ENCODE measurements at regions not wholly inside any gene's neighbourhood (a gene's known extent, or its start where the extent isn't known, plus 50 kb on each side); places are given as distances from the start of the nearest gene placed in this dataset.

DNA sequence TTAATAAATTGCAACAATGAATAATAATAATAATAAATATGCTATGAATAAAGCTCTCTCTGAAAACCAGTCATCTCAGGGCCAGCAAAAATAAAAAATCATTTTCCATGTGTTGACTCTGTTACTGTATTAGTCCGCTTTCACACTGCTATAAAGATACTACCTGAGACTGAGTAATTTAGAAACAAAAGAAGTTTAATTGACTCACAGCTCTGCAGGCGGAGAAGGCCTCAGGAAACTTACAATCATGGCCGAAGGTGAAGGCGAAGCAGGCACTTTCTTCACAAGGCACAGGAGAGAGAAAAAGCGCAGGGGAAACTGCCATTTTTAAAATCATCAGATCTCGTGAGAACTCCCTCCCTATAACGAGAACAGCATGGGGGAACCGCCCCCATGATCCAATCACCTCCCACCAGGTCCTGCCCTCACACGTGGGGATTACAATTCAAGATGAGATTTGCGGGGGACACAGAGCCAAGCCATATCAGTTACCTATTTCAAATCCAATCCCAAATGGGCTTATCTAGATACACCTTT, 224.1 kb downstream of the IGSF11 start:
- TF ChIP-seq, protein P1, sequence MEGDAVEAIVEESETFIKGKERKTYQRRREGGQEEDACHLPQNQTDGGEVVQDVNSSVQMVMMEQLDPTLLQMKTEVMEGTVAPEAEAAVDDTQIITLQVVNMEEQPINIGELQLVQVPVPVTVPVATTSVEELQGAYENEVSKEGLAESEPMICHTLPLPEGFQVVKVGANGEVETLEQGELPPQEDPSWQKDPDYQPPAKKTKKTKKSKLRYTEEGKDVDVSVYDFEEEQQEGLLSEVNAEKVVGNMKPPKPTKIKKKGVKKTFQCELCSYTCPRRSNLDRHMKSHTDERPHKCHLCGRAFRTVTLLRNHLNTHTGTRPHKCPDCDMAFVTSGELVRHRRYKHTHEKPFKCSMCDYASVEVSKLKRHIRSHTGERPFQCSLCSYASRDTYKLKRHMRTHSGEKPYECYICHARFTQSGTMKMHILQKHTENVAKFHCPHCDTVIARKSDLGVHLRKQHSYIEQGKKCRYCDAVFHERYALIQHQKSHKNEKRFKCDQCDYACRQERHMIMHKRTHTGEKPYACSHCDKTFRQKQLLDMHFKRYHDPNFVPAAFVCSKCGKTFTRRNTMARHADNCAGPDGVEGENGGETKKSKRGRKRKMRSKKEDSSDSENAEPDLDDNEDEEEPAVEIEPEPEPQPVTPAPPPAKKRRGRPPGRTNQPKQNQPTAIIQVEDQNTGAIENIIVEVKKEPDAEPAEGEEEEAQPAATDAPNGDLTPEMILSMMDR (IDR thresholded peaks at IDR 0.05): no peak
- TF ChIP-seq POLR2A (IDR thresholded peaks at IDR 0.05): no peak

All from thyroid gland (tissue), 4 donors.